BJ (cell line): ENCODE measurements at regions not wholly inside any gene's neighbourhood (a gene's known extent, or its start where the extent isn't known, plus 50 kb on each side); places are given as distances from the start of the nearest gene placed in this dataset.

Experiments
- CTCF ChIA-PET: fragments of 350-600 bp; formaldehyde crosslinking; extraction: SDS; loops from one replicate; lab custom pipeline; 2021; ENCODE audit warnings: antibody characterized with exemption, inconsistent platforms; lab: Yijun Ruan, JAX
- POLR2A ChIA-PET: fragments of 300-600 bp; sonication (Branson Sonifier 250); formaldehyde crosslinking; extraction: SDS; loops from one replicate; lab custom pipeline; 2021; ENCODE audit warnings: antibody characterized with exemption; lab: Charles Lee
- DNase-seq: peaks from one replicate; pipeline ENCODE4 v3.0.0-alpha.2; 2011; ENCODE audit warnings: low read depth
- H3K27me3 ChIP-seq: 2 replicates; pipeline ENCODE4 v1.6.0; 2011; ENCODE audit warnings: low read length; ENCODE audit not compliant: control insufficient read depth, insufficient read depth
- H3K36me3 ChIP-seq: 2 replicates; pipeline ENCODE4 v1.5.1; 2011; ENCODE audit warnings: low read length; ENCODE audit not compliant: control insufficient read depth, insufficient read depth
- H3K4me3 ChIP-seq: 2 replicates; pipeline ENCODE4 v1.5.1; 2011; ENCODE audit warnings: low read depth, mild to moderate bottlenecking, control low read depth, low read length
- TF ChIP-seq, protein P1 (sequence below): IDR thresholded peaks from 2 replicates; pipeline ENCODE4 v1.5.1; 2011; ENCODE audit warnings: low read depth, mild to moderate bottlenecking, control low read depth, inconsistent platforms, low read length, moderate library complexity; ENCODE audit not compliant: insufficient read depth

DNA sequence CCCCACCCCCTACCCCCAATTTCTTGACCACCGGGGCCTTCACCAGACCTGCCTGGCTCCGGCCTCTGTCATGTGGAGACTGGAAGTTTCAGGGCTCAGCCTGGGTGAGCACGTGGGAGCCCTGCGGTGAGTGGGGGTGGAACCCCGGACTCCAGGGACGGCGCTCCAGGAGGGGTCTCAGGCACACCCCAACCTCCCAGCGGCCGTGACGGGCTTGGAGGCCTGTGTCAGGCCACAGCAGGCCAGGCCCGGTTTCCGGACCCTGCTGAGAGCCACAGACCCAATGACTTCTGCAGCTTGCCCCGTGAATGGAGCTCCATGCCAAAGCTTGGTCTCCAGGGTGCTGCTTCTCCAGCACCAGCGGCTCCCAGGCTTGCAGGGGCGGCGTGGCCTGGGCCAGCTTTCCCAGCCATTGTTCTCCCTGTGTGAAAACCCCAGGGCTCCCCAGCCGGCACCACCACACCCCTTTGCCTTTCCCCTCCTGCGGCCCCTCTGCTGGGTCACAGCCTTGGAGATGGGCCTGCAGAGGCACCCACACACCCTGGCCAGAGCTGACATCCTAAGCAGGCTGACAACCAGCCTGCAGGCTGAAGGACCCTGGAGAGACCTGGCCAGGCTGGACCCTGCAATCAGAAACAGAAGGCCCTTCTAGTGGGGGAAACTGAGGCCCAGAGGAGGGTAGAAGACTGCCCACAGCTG is 186.2 kb upstream of the C14orf180 start:
- ChIA-PET POLR2A (no interaction called here), CTCF (no interaction called here)
- H3K27me3 ChIP-seq, result no peaks in the 10 kb centered on the region
- no peaks in the 10 kb centered on the region for H3K36me3 ChIP-seq
- TF ChIP-seq, protein P1, sequence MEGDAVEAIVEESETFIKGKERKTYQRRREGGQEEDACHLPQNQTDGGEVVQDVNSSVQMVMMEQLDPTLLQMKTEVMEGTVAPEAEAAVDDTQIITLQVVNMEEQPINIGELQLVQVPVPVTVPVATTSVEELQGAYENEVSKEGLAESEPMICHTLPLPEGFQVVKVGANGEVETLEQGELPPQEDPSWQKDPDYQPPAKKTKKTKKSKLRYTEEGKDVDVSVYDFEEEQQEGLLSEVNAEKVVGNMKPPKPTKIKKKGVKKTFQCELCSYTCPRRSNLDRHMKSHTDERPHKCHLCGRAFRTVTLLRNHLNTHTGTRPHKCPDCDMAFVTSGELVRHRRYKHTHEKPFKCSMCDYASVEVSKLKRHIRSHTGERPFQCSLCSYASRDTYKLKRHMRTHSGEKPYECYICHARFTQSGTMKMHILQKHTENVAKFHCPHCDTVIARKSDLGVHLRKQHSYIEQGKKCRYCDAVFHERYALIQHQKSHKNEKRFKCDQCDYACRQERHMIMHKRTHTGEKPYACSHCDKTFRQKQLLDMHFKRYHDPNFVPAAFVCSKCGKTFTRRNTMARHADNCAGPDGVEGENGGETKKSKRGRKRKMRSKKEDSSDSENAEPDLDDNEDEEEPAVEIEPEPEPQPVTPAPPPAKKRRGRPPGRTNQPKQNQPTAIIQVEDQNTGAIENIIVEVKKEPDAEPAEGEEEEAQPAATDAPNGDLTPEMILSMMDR, result no peak
- DNase-seq, result no peak
- no peak overlapping the region for H3K4me3 ChIP-seq

DNA sequence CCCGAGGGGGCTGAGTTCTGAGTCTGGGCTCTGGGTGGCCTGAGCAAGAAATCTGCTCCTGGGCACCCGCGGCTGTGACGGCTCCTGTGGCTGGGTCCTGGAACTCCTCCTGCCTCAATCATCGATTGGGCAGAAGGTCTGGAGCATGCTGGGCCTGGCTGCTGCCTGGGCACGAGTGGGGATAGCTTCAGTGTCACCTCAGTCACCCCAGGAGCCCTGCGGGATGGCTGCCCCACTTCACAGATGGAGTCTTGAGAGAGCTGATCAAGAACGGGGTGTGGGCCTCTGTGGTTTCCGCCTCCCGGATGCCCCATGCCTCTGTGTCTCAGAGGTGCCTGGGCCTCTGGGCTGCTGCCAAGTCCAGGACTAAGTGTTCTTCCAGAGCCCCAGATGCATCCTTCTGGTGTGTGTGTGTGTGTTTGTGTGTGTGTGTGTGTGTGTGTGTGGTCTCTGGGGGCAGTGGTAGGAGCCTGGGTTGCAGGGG is 185.6 kb upstream of the C14orf180 start:
- ChIA-PET POLR2A (no interaction called here), CTCF (no interaction called here)
- DNase-seq, result no peak
- Histone ChIP-seq H3K4me3 (no peak overlapping the region), H3K27me3 (no peaks in the 10 kb centered on the region), H3K36me3 (no peaks in the 10 kb centered on the region)
- TF ChIP-seq, protein P1, result no peak

DNA sequence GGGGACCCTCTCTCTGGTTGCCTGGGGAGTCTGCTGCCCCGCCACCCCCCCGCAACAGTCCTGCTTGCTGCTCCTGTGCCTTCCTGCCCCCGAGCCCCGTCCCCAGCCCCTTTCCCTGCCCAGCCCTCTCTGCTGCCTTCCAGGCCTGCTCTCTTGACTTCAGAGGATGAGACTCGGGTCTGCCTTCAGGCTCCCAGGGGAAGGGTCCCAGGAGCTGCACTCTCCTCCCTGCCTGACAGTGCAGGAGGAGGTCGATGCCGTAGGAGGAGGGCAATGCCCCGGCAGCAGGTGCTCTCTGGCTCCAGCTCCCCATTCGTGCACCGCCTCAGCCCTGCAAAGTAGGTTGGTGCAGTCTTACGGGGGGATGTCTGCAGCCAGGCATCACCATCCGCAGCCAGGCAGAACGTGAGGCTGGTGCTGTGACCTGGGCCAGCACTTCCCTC is 185.1 kb upstream of the C14orf180 start:
- DNase-seq, result no peak
- ChIA-PET CTCF (no interaction called here), POLR2A (no interaction called here)
- Histone ChIP-seq H3K36me3 (no peaks in the 10 kb centered on the region), H3K27me3 (no peaks in the 10 kb centered on the region), H3K4me3 (no peak overlapping the region)
- TF ChIP-seq, protein P1, result no peak

DNA sequence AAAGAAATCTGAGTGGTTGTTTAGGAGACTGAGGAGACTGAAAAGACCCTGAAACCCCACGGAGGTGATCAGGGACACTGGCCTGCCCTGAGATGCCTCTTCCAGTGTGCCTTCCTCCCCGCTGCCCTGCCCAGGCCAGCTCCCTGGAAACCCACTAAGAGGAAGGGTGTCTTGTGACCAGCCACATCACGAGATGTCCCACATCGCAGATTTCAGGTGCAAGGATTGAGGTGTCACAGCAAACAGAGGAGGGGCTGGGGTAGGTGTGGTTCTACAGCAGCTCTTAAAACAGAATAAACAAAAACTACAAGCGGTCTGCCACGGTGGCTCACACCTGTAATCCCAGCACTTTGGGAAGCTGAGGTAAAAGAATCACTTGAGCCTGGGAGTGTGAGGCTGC is 184.3 kb upstream of the C14orf180 start:
- H3K36me3 ChIP-seq, result no peaks in the 10 kb centered on the region
- ChIA-PET POLR2A (no interaction called here), CTCF (no interaction called here)
- no peaks in the 10 kb centered on the region for H3K27me3 ChIP-seq
- no peak for DNase-seq
- TF ChIP-seq, protein P1, result no peak
- H3K4me3 ChIP-seq, result no peak overlapping the region

DNA sequence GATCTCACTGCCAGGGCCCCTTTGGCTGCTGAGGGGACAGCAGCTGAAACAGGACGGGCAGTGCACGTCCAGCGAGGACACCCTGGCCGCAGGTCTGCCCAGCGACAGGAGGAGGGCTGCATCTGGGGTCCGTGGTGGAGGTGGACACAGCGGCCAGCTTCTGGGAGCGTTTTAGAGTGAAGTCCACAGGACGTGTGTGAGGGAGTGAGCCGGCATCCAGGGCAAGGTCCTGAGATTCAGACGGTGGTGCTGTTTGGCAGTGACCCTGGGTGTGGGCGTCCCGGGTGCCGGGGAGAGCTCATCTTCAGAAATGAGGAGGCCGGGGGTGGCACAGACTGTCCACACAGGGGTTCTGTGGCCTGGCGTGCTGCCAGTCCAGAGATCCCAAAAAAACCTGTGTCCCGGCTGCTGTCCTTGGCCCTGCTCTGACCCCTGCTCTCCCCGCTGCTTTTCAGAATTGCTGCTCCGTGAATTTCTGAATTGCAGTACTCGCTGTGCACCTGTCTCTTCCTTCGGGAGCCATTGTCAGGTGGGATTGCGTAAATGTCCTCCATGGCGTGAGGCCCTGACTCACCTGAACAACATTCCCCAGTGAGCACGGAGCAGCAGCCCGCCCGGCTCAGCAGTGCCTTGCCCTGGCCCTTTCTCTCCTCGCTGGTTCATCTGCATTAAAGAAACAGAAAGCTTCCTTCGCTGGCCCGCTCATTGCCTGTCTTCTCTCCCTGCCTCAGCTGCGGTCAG is 183.5 kb upstream of the C14orf180 start:
- H3K27me3 ChIP-seq, result no peaks in the 10 kb centered on the region
- TF ChIP-seq, protein P1, result no peak
- DNase-seq, result no peak
- ChIA-PET CTCF (no interaction called here), POLR2A (no interaction called here)
- H3K36me3 ChIP-seq, result no peaks in the 10 kb centered on the region
- H3K4me3 ChIP-seq, result no peak overlapping the region
